ENCODE measurements at regions not wholly inside any gene's neighbourhood (a gene's known extent, or its start where the extent isn't known, plus 50 kb on each side); places are given as distances from the start of the nearest gene placed in this dataset.

DNA sequence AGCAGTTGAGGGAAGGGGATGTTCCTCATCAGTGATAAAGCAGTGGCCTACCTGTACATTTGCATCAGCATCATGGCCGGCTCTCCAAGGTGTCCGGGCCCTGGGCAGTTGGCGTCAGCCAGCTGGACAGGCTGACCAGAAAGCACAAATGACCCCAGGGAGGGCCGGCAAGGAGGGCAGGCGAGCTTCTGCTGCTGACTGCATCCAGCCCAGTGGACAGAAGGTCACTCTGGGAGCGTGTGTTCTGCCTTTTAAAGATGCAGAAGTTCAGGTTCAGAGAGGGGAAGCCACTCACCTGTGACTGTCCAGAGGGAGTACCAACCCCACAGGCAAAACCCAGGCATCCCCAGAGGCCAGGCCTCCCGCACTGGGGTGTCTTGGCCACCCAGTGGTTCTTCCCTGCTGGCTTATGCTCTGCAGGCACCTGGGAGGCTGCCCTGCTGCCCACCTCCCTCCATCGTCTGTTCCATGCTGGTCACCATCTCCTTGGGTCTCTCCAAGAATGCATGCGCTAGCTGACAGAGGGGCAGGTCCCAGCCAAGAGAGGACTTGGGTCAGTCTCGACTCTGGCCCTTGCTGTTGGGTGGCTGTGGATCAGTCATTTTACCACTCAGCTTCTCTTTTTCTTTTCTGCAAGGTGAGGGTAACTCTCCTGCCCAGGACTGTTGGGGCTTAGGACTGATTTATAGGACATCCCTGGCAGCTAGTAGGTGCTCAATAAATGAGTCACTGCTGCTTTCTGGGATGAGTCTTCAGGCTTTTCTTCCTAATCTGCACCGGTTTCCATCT lies 89.9 kb downstream of the INHBB start:
- no peak for TF ChIP-seq CTCF (conservative IDR thresholded peaks at IDR 0.05; ENCODE audit: low read depth, low read length)
- no peak for TF ChIP-seq EZH2 (IDR thresholded peaks at IDR 0.05; ENCODE audit: borderline replicate concordance, low read depth, low read length, poor library complexity, severe bottlenecking)
